ENCODE measurements at regions not wholly inside any gene's neighbourhood (a gene's known extent, or its start where the extent isn't known, plus 50 kb on each side); places are given as distances from the start of the nearest gene placed in this dataset.

DNA sequence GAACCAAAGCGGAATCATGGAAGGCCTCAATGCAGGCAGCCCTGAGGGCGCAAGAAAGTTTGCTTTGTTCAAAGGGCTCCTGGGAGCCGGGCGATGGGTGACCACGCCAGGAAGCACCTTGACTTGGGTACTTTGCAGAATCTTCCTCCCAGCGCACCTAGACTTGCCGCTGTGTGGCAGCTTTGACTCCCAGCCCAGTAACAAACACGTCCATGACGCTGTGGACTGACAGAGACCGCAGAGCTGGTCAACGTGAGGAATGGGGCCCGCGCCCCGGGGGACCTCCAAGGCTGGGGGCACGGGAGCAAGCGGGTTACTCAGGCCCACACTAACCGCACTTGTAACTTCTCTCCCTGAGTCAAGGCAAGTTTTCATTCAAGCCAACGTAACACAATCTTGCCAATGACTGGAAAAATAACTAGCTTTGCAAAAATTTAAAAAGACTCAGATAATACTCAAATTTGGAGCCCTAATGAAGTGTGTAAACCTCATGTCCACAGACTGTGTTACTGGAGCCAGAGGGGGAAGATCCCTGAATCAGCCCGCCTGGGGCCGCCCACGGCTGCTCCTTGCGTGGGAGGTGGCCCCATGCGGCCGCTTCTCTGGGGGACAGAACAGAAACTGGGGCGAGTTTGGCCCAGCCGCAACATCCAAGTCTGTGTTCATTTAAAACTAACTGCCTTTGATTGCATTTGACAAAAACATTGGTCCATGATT, 130.8 kb downstream of the DNAJB6 start:
- Mint-ChIP-seq H3K27me3 (no peaks in the 10 kb centered on the region), H3K36me3 (no peaks in the 10 kb centered on the region), H3K9me3 (ENCODE audit: low read depth) (no peaks in the 10 kb centered on the region), H3K27ac (no peak overlapping the region), H3K4me3 (no peak overlapping the region), H3K4me1 (ENCODE audit: low read depth) (peaks cover 26% of the 10 kb centered on the region)

DNA sequence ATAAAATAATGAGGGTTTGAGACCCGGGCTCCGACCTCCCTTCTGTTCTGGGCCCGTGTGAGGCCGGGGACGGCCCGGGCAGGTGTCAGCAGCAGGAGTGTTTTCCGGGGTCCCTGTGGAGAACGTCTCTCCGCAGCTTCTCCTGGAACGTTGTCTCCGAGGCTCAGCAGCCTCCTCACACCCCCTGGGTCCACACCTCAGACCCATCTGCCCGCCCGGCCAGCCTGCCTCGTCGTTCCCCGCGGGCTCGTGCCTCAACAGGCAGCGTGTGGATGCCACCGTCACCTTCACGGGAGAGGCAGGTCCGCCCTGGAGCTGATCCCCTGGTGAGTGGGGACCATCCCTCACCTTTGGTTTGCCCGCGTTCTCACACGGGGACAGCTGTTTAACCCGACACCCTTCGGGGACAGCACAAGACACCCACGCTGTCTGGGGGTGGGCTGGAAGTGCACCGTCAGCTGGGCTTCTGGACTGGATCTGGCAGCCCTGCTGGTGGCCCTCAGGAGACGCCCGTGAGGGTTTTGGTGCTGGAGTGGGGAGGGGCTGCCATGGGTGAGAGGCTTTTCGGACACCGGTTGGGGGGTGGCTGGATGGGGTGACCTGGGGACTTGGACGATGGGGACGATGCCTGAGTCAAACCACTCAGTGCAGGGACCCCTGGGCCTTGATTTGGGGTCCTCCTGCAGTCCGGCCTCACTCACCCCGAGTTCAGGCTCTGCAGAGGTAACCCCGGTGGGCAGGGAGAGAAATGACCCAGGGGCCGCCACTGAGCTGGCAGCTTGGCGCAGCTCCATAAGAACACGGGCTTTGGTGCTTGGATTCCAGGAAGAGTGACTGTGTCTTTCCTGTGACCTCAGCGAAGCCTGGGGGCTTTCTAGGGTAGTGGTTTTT, 131.7 kb downstream of the DNAJB6 start:
- H3K9me3 Mint-ChIP-seq (ENCODE audit: low read depth): peaks cover 6% of the 10 kb centered on the region
- H3K27me3 Mint-ChIP-seq: no peaks in the 10 kb centered on the region
- no peak overlapping the region for H3K4me3 Mint-ChIP-seq
- H3K4me1 Mint-ChIP-seq (ENCODE audit: low read depth): peaks cover 27% of the 10 kb centered on the region
- H3K27ac Mint-ChIP-seq: no peak overlapping the region
- peaks cover 2% of the 10 kb centered on the region for H3K36me3 Mint-ChIP-seq

DNA sequence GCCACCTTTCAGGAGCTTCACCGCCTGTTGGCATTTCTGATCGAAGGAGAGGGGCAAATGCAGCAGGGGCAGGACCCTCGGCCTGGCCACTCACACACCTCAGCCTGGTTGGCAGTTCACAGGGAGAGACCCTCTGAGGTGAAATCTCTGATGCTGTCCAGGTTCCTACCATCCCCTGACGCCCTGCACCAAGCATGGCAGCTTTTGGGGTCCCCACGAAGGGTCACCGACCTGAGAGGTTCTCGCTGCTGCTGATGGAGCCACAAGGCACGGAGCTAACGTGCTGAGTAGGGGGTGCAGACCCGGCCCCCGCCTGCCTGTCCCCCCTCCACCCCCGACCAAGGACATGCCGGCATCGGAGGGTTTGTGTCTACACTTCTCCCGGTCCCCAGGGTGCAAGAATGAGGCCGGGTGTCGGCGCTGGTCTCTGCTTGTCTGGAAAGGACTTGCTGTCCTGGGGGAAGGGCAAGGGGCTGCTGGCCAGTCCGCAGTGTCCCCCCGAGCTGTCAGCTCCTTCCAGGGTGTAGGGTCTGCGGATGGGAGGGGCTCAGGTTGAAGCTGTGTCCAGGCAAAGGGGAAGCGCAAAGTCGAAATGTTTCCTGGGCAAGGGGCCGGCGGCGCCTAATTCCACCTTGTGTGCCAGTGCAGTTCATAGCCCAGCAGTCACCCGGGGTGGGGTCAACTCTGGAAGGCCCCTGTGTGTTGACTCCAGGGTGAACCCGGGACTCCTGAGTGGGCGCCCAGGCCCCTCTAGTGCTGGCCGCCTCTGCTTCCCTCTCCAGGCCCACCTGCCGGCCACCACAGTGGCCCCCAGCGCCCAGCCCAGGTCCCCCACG, 132.6 kb downstream of the DNAJB6 start:
- peaks cover 4% of the 10 kb centered on the region for H3K36me3 Mint-ChIP-seq
- no peak overlapping the region for H3K4me3 Mint-ChIP-seq
- no peak overlapping the region for H3K27ac Mint-ChIP-seq
- H3K4me1 Mint-ChIP-seq (ENCODE audit: low read depth): peaks cover 30% of the 10 kb centered on the region
- no peaks in the 10 kb centered on the region for H3K27me3 Mint-ChIP-seq
- H3K9me3 Mint-ChIP-seq (ENCODE audit: low read depth): peaks cover 10% of the 10 kb centered on the region

DNA sequence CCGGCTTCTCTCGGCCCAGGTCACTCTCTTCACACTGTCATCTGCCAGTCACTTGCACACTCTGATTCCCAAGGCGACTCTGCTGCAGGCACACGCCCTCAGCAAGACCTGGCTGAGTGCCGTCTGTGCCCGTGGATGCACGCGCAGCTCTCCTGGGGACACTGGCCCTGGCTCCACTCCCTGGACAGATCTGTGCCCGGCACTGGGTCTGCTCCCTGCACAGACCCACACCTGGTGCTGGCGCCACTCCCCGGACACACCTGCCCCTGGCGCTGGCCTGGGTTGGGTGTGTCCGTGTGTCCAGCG, 133.2 kb downstream of the DNAJB6 start:
- H3K4me3 Mint-ChIP-seq: no peak overlapping the region
- peaks cover 34% of the 10 kb centered on the region for H3K4me1 Mint-ChIP-seq (ENCODE audit: low read depth)
- no peaks in the 10 kb centered on the region for H3K27me3 Mint-ChIP-seq
- peaks cover 4% of the 10 kb centered on the region for H3K36me3 Mint-ChIP-seq
- no peak overlapping the region for H3K27ac Mint-ChIP-seq
- peaks cover 10% of the 10 kb centered on the region for H3K9me3 Mint-ChIP-seq (ENCODE audit: low read depth)

DNA sequence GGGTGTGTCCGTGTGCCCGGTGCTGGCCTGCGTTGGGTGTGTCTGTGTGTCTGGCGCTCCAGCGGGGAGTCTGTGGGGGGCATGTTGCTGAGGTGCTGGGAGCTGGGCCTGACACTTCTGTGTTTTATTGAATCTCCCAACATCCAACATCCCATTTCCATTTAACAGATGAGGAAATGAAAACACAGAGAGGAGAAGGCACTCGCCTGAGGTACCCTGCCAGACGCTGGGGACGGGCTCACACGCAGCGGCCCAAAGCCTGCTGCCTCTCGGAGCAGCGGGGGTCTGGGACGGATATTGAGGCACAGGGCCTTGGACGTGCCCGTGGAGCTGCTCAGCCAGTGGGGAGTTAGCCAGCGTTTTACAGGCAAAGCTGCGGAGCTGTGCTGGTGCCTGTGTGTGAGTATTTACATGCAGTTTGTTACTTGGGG, 133.9 kb downstream of the DNAJB6 start:
- Mint-ChIP-seq H3K4me3 (peak overlapping the region; percentile 42), H3K36me3 (peaks cover 4% of the 10 kb centered on the region), H3K9me3 (ENCODE audit: low read depth) (peaks cover 10% of the 10 kb centered on the region), H3K4me1 (ENCODE audit: low read depth) (peaks cover 38% of the 10 kb centered on the region), H3K27me3 (no peaks in the 10 kb centered on the region), H3K27ac (peak overlapping the region; percentile 10)

DNA sequence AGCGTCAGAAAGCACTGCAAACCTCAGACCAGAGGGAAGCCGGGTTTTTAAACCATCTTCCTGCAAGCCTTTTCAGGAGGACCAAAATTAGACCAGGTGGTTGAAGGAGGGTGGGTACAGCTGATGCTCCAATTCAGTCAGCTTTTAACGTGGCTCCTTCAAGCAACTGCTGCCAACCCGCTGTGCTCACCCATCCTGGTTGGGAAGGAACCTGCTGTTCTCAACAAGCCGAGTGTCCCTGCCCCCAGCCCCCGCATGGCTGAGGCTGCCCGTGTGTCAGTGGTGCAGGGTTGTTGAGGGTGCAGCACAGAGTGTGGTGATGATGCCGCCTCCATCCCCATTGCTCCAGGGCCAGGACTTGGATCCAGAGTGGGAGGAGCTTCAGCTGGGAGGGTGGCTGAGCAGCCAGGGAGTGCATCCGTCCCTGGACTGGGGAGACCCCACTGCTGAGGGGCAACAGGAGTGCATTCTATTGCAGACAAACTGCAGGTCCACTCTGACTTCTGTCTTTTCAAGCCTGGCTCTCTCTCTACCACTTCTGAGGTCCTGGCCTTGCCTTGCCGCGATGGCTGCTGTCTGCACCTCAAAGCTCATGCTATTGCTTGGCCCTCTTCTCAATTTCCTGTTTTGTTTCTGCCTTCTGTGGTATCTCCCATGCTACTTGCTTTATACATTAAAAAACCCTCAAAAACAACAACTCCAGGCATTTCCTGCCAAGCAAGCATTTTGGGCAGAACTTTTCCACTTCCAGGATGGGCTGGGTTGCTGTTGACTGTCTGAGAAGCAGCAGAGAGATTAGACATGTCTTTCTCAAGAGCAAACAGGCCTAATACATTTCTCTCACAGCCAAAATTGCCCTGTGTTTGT, 134.7 kb downstream of the DNAJB6 start:
- Mint-ChIP-seq H3K36me3 (peaks cover 4% of the 10 kb centered on the region), H3K27me3 (no peaks in the 10 kb centered on the region), H3K9me3 (ENCODE audit: low read depth) (peaks cover 10% of the 10 kb centered on the region), H3K4me3 (peak overlapping the region; percentile 60), H3K27ac (peak overlapping the region; percentile 65), H3K4me1 (ENCODE audit: low read depth) (peaks cover 41% of the 10 kb centered on the region)

DNA sequence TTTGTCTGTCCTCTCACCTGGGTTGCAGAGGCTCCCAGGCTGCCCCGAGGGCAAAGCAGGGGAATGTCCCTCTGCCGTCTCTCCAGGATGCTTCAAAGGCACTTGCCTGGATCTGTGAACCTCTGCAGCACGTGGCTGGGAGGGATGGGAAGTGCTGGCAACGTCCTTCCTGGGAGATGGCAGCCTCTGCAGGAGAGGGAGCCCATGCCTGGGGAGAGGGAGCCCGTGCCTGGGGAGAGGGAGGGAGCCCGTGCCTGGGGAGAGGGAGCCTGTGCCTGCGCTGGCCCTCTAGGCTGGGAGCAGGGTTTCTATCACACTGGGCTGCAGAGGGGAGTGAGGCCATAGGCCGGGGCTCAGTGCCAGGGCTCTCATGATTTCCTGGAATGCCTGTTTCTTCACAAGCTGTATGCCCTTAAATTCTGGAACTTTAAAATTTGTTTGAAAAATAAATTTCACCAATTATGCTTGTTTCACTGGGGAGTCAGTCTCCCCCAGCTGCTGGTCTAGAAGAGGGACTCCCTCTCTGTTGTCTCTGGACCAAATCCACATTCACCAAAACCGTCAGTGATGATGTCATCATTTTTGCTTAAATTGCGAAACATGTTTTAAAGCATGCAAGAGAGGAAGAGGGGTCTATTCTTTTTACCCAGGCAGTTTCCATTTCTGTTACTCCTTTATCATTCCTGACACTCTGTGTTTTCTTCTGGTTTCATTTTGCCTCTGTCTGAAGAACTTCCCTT, 135.7 kb downstream of the DNAJB6 start:
- Mint-ChIP-seq H3K27me3 (no peaks in the 10 kb centered on the region), H3K36me3 (peaks cover 4% of the 10 kb centered on the region), H3K9me3 (ENCODE audit: low read depth) (peaks cover 10% of the 10 kb centered on the region), H3K27ac (peak overlapping the region; percentile 65), H3K4me3 (peak overlapping the region; percentile 59), H3K4me1 (ENCODE audit: low read depth) (peaks cover 44% of the 10 kb centered on the region)

DNA sequence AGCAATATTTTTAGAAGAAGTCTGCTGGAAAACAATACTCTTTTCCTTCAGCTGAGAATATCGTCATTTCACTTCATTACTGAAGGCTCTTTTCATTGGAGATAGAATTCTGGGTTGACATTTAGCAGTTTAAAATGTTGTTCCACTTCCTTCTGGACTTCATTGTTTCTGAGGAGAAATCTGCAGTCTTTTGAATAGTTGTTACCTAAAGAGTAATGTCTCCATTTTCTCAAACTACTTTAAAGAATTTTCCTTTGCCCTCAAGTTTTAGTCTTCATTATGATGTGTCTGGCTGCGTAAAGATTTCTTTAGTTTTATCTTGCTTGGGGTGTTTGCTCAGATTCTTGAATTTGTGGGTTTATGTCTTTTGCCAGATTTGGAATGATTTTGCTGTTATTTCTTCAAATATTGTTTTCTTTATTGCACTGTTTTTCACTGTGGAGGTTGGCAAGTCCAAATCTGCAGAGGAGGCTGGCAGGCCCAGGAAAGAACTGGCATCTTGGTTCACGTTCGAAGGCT, 136.3 kb downstream of the DNAJB6 start:
- Mint-ChIP-seq H3K4me3 (peak overlapping the region; percentile 59), H3K27me3 (no peaks in the 10 kb centered on the region), H3K36me3 (peaks cover 4% of the 10 kb centered on the region), H3K4me1 (ENCODE audit: low read depth) (peaks cover 48% of the 10 kb centered on the region), H3K9me3 (ENCODE audit: low read depth) (peaks cover 10% of the 10 kb centered on the region), H3K27ac (no peak overlapping the region)

DNA sequence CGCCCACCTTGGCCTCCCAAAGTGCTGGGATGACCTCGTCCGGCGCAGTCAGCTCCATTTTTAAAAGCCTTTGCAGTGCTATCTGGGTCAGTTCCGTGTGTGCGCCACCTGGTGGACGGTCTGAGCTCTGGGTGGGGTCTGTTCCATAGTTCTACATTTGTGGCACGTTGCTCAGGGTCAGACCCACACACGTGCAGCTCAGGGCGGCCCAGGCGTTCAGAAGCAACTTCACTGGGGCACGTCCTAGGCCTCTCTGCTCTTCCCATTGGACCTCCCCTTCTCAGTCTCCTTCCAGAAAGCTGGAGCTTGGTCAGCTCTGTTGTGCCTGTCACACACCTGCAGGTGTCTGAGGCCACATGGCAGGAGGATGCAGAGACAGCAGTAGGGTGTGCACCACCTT, 137.9 kb downstream of the DNAJB6 start:
- Mint-ChIP-seq H3K4me1 (ENCODE audit: low read depth) (peaks cover 60% of the 10 kb centered on the region), H3K36me3 (peaks cover 4% of the 10 kb centered on the region), H3K27ac (no peak overlapping the region), H3K27me3 (no peaks in the 10 kb centered on the region), H3K4me3 (no peak overlapping the region), H3K9me3 (ENCODE audit: low read depth) (peaks cover 10% of the 10 kb centered on the region)

DNA sequence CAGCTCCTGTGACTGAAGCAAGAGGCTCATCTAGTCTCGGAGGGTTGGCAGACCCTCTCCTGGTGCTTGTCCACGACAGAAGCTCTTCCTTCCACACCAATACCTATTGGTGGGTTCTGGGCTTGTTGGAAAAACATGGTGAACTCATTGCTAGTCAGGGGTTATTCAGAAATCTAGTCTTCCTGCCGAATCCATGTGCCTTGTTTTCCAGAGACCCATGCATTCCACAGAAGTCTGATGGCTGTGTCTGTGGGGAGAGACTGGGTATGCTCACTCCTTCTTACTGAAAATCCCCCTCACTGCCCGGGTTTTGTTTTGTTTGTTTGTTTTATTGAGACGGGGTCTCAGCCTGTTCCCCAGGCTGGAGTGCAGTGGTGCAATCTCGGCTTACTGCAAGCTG, 138.3 kb downstream of the DNAJB6 start:
- no peak overlapping the region for H3K4me3 Mint-ChIP-seq
- H3K36me3 Mint-ChIP-seq: peaks cover 4% of the 10 kb centered on the region
- H3K9me3 Mint-ChIP-seq (ENCODE audit: low read depth): peaks cover 10% of the 10 kb centered on the region
- no peaks in the 10 kb centered on the region for H3K27me3 Mint-ChIP-seq
- peaks cover 60% of the 10 kb centered on the region for H3K4me1 Mint-ChIP-seq (ENCODE audit: low read depth)
- H3K27ac Mint-ChIP-seq: no peak overlapping the region

DNA sequence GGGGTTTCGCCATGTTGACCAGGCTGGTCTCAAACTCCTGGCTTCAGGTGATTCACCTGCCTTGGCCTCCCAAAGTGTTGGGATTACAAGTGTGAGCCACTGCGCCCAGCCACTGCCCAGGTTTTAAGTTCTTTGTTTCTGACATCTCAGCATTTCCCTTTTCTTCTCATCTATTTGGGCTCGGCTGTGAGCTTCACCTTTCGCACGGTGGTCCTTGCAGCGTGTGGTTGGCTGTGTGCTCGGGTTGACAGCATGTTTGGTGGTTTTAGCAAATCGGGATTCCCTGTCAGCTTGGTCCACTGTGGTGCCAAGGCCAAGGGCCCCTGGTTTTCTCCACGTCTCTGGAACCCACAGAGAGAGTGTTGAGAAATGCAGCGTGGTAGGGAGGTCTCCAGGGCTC, 138.8 kb downstream of the DNAJB6 start:
- H3K4me1 Mint-ChIP-seq (ENCODE audit: low read depth): peaks cover 59% of the 10 kb centered on the region
- H3K9me3 Mint-ChIP-seq (ENCODE audit: low read depth): peaks cover 10% of the 10 kb centered on the region
- H3K27ac Mint-ChIP-seq: no peak overlapping the region
- H3K27me3 Mint-ChIP-seq: no peaks in the 10 kb centered on the region
- peaks cover 4% of the 10 kb centered on the region for H3K36me3 Mint-ChIP-seq
- H3K4me3 Mint-ChIP-seq: no peak overlapping the region

DNA sequence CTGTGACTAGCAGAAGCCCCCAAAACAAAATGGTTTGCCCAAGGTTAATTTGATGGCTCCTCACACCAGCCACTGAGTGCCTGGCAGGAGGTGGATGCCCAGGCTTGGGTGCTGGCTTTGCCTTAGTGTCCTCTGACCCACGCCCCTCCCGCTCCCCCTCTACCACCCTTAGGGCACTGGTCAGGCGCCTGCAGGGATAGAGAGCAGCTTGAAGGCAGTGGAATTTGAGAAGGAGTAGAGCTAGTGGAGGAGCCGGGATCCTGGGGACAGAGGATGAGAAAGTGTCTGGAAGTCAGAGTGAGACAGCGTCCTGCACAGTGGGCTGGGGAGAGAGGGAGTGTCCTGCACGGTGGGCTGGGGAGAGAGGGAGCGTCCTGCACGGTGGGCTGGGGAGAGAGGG, 139.4 kb downstream of the DNAJB6 start:
- peaks cover 4% of the 10 kb centered on the region for H3K36me3 Mint-ChIP-seq
- no peak overlapping the region for H3K4me3 Mint-ChIP-seq
- peaks cover 53% of the 10 kb centered on the region for H3K4me1 Mint-ChIP-seq (ENCODE audit: low read depth)
- H3K27me3 Mint-ChIP-seq: no peaks in the 10 kb centered on the region
- peaks cover 10% of the 10 kb centered on the region for H3K9me3 Mint-ChIP-seq (ENCODE audit: low read depth)
- no peak overlapping the region for H3K27ac Mint-ChIP-seq

DNA sequence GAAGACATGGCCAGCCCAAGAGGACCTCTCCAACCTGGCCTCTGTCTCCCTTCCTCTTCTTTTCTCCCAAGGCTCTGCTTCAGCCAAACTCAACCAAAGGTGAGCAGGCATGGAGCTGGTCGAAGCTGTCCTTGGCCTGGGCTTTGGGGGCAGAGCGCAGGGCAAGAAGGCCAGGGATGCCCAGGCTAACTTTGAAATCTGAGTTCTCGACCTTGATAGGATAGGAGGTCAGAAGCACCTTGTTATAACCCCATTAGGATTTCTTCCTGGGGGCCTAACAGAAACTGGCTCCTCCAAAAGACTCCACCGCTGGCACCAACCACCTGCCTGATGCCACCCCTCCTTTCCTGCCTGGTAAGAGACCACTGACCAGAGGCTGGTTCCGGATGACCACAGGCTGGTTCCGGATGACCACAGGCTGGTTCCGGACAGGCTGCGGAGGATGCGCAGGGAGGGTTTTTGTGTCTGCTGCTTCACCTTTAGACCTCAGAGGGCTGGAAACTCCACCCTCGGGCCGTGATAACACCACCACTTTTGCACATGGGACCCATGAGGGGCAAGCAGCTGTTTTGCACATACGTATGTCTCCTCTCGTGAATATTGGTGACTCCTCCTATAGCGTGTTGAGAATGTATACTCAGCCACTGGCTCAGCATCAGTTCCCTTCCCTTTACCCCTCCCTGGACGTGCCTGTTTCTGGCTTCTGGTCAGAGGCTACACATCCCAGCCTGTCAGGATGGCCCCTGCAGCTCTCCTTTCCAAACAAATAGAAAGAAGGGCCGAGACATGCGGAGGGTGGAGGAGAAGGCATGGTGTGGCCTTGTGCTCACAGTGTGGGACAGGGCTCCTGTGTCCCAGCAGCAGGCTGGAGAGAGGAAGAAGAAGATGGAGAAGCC, 140.1 kb downstream of the DNAJB6 start:
- peaks cover 46% of the 10 kb centered on the region for H3K4me1 Mint-ChIP-seq (ENCODE audit: low read depth)
- no peak overlapping the region for H3K27ac Mint-ChIP-seq
- no peak overlapping the region for H3K4me3 Mint-ChIP-seq

More for the DNA sequence above, 140.1 kb downstream of the DNAJB6 start:
- Mint-ChIP-seq H3K27me3 (no peaks in the 10 kb centered on the region), H3K36me3 (peaks cover 4% of the 10 kb centered on the region), H3K9me3 (ENCODE audit: low read depth) (peaks cover 10% of the 10 kb centered on the region)

Measured in activated naive CD8-positive, alpha-beta T cell (primary cell).